Liver (tissue), 3 donors: ENCODE measurements at regions not wholly inside any gene's neighbourhood (a gene's known extent, or its start where the extent isn't known, plus 50 kb on each side); places are given as distances from the start of the nearest gene placed in this dataset.

ENCODE experiments used
- EGR1 ChIP-seq, 2 donors: IDR thresholded peaks; 2 replicates each; pipeline ENCODE4 v1.6.1; 2016 to 2018; ENCODE audit warnings: antibody characterized with exemption in 2 of 2, low read depth in 2 of 2
- SP1 ChIP-seq: IDR thresholded peaks from 2 replicates; pipeline ENCODE4 v1.6.1; 2018; ENCODE audit warnings: antibody characterized with exemption, mild to moderate bottlenecking
- TF ChIP-seq, protein P1 (sequence below): fragments of 150-350 bp; IDR thresholded peaks from 2 replicates; pipeline ENCODE4 v1.5.1; 2017; ENCODE audit warnings: improper control_type of control experiment, low read depth, low read length; ENCODE audit not compliant: missing input control
- donor health status: healthy.
- donor health status: healthy.

DNA sequence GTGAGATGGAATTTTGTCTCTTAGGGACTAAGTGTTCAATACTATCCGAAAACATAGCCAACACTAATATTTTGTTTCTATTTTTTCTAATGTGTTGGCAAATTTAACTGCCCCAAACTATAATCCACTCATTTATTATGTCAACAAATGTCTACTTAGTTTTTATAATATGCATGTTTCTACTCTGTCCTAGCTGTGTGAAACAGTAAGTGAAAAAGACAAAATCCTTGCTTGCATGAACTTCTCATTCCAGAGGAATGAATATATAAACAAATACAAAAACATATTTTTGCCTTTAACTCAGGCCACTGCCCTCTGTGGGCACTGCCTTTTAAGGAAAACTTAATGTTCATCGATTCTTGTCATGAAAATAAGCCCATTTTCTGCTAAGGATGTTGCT lies 1275.4 kb upstream of the CDH18 start:
- TF ChIP-seq, protein P1, sequence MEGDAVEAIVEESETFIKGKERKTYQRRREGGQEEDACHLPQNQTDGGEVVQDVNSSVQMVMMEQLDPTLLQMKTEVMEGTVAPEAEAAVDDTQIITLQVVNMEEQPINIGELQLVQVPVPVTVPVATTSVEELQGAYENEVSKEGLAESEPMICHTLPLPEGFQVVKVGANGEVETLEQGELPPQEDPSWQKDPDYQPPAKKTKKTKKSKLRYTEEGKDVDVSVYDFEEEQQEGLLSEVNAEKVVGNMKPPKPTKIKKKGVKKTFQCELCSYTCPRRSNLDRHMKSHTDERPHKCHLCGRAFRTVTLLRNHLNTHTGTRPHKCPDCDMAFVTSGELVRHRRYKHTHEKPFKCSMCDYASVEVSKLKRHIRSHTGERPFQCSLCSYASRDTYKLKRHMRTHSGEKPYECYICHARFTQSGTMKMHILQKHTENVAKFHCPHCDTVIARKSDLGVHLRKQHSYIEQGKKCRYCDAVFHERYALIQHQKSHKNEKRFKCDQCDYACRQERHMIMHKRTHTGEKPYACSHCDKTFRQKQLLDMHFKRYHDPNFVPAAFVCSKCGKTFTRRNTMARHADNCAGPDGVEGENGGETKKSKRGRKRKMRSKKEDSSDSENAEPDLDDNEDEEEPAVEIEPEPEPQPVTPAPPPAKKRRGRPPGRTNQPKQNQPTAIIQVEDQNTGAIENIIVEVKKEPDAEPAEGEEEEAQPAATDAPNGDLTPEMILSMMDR, result no peak
- no peak for TF ChIP-seq EGR1 (IDR thresholded peaks at IDR 0.05; ENCODE audit: low read depth in 2 of 2)
- TF ChIP-seq SP1, result no peak
